ENCODE measurements at regions not wholly inside any gene's neighbourhood (a gene's known extent, or its start where the extent isn't known, plus 50 kb on each side); places are given as distances from the start of the nearest gene placed in this dataset.
"Not testable (repeated sequence)": the region's sequence is repeated elsewhere in the genome, so short reads cannot be mapped to it uniquely, and the experiment has no call there.

DNA sequence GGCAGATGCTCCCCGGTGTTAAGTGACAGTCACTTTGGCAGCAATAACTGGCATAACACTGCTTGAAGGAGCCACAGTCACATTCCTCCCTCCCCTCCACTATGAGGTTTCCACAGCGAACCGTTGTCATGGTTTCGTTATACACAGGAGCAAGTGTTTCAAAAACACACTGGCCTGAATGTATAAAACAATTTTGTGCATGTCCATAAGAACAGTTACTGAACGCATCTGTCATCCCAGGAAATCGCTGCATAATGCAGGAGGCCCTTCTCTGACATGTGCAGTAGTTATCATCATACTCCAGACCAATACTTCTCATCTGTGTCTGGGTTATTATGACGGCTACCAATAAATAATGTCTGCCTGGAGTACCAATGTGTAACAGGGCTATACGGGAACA lies 444.4 kb downstream of the TMEM121 start:
- not testable (repeated sequence) for TF ChIP-seq ESRRG (CRISPR knock-in tag; IDR thresholded peaks at IDR 0.05); ZNF70 (CRISPR knock-in tag; IDR thresholded peaks at IDR 0.05); BACH2 (CRISPR knock-in tag; IDR thresholded peaks at IDR 0.05; ENCODE audit: borderline replicate concordance); ZFP3 (CRISPR knock-in tag; IDR thresholded peaks at IDR 0.05); ZNF8 (CRISPR knock-in tag; IDR thresholded peaks at IDR 0.05); ZNF565 (CRISPR knock-in tag; conservative IDR thresholded peaks at IDR 0.05; ENCODE audit: low read depth); ISL1 (CRISPR knock-in tag; IDR thresholded peaks at IDR 0.05); GLIS3 (CRISPR knock-in tag; IDR thresholded peaks at IDR 0.05); RARB (CRISPR knock-in tag; IDR thresholded peaks at IDR 0.05)
- TF ChIP-seq, protein P1, sequence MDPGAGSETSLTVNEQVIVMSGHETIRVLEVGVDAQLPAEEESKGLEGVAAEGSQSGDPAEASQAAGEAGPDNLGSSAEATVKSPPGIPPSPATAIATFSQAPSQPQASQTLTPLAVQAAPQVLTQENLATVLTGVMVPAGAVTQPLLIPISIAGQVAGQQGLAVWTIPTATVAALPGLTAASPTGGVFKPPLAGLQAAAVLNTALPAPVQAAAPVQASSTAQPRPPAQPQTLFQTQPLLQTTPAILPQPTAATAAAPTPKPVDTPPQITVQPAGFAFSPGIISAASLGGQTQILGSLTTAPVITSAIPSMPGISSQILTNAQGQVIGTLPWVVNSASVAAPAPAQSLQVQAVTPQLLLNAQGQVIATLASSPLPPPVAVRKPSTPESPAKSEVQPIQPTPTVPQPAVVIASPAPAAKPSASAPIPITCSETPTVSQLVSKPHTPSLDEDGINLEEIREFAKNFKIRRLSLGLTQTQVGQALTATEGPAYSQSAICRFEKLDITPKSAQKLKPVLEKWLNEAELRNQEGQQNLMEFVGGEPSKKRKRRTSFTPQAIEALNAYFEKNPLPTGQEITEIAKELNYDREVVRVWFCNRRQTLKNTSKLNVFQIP (CRISPR knock-in tag; IDR thresholded peaks at IDR 0.05; ENCODE audit: borderline replicate concordance, low read depth), result not testable (repeated sequence)
- TF ChIP-seq, protein P2, sequence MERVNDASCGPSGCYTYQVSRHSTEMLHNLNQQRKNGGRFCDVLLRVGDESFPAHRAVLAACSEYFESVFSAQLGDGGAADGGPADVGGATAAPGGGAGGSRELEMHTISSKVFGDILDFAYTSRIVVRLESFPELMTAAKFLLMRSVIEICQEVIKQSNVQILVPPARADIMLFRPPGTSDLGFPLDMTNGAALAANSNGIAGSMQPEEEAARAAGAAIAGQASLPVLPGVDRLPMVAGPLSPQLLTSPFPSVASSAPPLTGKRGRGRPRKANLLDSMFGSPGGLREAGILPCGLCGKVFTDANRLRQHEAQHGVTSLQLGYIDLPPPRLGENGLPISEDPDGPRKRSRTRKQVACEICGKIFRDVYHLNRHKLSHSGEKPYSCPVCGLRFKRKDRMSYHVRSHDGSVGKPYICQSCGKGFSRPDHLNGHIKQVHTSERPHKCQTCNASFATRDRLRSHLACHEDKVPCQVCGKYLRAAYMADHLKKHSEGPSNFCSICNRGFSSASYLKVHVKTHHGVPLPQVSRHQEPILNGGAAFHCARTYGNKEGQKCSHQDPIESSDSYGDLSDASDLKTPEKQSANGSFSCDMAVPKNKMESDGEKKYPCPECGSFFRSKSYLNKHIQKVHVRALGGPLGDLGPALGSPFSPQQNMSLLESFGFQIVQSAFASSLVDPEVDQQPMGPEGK (CRISPR knock-in tag; IDR thresholded peaks at IDR 0.05; ENCODE audit: borderline replicate concordance), result not testable (repeated sequence)
- TF ChIP-seq, protein P3, sequence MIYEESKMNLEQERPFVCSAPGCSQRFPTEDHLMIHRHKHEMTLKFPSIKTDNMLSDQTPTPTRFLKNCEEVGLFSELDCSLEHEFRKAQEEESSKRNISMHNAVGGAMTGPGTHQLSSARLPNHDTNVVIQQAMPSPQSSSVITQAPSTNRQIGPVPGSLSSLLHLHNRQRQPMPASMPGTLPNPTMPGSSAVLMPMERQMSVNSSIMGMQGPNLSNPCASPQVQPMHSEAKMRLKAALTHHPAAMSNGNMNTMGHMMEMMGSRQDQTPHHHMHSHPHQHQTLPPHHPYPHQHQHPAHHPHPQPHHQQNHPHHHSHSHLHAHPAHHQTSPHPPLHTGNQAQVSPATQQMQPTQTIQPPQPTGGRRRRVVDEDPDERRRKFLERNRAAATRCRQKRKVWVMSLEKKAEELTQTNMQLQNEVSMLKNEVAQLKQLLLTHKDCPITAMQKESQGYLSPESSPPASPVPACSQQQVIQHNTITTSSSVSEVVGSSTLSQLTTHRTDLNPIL (CRISPR knock-in tag; IDR thresholded peaks at IDR 0.05; ENCODE audit: low read depth), result not testable (repeated sequence)
